Thymus (tissue), 11 donors: ENCODE measurements at regions not wholly inside any gene's neighbourhood (a gene's known extent, or its start where the extent isn't known, plus 50 kb on each side); places are given as distances from the start of the nearest gene placed in this dataset.

Source experiments
- DNase-seq, 9 donors: peaks; one replicate each; pipeline ENCODE4 v3.0.0-alpha.2; 2013; ENCODE audit warnings: low spot score in 9 of 9, low read depth in 6 of 9, missing footprints in 1 of 9
- H3K27ac ChIP-seq, 2 donors: one replicate each; pipeline ENCODE4 v1.5.1; 2013; ENCODE audit warnings: control low read depth in 1 of 2, low read depth in 1 of 2, low read length in 1 of 2, mild to moderate bottlenecking in 1 of 2, moderate library complexity in 1 of 2
- H3K27me3 ChIP-seq, 2 donors: one replicate each; pipeline ENCODE4 v1.5.1; 2013; ENCODE audit warnings: low read length in 1 of 2; ENCODE audit not compliant: control insufficient read depth in 2 of 2, insufficient read depth in 1 of 2
- H3K36me3 ChIP-seq, 2 donors: one replicate each; pipeline ENCODE4 v1.5.1; 2013; ENCODE audit warnings: low read length in 1 of 2, mild to moderate bottlenecking in 1 of 2, moderate library complexity in 1 of 2; ENCODE audit not compliant: control insufficient read depth in 2 of 2, insufficient read depth in 2 of 2
- H3K4me1 ChIP-seq, 2 donors: one replicate each; pipeline ENCODE4 v1.5.1; 2013; ENCODE audit warnings: low read length in 2 of 2; ENCODE audit not compliant: control insufficient read depth in 2 of 2, insufficient read depth in 2 of 2
- H3K4me3 ChIP-seq, 2 donors: one replicate each; pipeline ENCODE4 v1.5.1; 2013; ENCODE audit warnings: low read length in 2 of 2, control low read depth in 1 of 2, mild to moderate bottlenecking in 1 of 2
- H3K9me3 ChIP-seq, 2 donors: one replicate each; pipeline ENCODE4 v1.5.1; 2013; ENCODE audit warnings: low read length in 1 of 2, mild to moderate bottlenecking in 1 of 2; ENCODE audit not compliant: control insufficient read depth in 2 of 2, insufficient read depth in 1 of 2
- WGBS: extraction: QIAGEN DNeasy Blood & Tissue Kit; methylation state at CpG from one replicate; pipeline ENCODE4 v1.1.7; 2013; 5-methylcytosine and 5-hydroxymethylcytosine counted together
- donor health status: healthy.

- H3K27me3 ChIP-seq = no peaks in the 10 kb centered on the region
- no peaks in the 10 kb centered on the region for H3K9me3 ChIP-seq
- H3K27ac ChIP-seq = no peak overlapping the region
- 94% methylated on average over 5 of the region's 5 CpGs for WGBS
- H3K4me1 ChIP-seq = no peaks in the 10 kb centered on the region
- no peak for DNase-seq
- no peaks in the 10 kb centered on the region for H3K36me3 ChIP-seq
- H3K4me3 ChIP-seq = no peak overlapping the region
These were observed 435.9 kb upstream of the TLE4 start for GRCh38 chr9:79135681-79136415.

- 29% methylated on average over 1 of the region's 1 CpG for WGBS
- no peak for DNase-seq
- H3K27me3 ChIP-seq = no peaks in the 10 kb centered on the region
These were observed 431.0 kb upstream of the TLE4 start for GRCh38 chr9:79140751-79141150.

GRCh38 chr9:79143211-79143610 is 428.6 kb upstream of the TLE4 start:
- Histone ChIP-seq H3K9me3 (no peaks in the 10 kb centered on the region), H3K36me3 (no peaks in the 10 kb centered on the region), H3K27me3 (no peaks in the 10 kb centered on the region), H3K27ac (no peak overlapping the region), H3K4me3 (no peak overlapping the region), H3K4me1 (no peaks in the 10 kb centered on the region)
- no peak for DNase-seq

More at GRCh38 chr9:79140751-79141150, 431.0 kb upstream of the TLE4 start:
- no peak overlapping the region for H3K4me3 ChIP-seq
- no peaks in the 10 kb centered on the region for H3K36me3 ChIP-seq
- no peaks in the 10 kb centered on the region for H3K4me1 ChIP-seq
- no peaks in the 10 kb centered on the region for H3K9me3 ChIP-seq
- H3K27ac ChIP-seq = no peak overlapping the region

DNA sequence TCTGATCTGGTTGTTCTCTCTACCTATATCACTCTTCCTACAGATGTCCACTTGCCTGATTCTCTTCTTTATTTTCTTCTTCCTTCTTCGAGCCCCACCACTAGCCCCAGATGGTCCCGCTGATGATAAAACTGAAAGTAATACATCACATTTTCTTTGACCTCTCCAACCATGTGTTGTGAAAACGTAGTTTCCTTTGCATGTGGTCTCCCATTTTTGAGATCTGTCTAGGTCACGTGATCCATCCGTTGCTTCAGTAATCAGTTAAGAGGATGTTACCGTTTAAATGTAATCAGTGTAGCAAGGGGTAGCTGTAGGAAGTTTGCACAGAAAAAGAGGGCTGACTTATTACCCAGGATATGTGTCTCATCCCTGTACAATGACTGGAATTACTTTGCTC is 426.3 kb upstream of the TLE4 start:
- Histone ChIP-seq H3K27me3 (no peaks in the 10 kb centered on the region), H3K27ac (no peak overlapping the region), H3K36me3 (no peaks in the 10 kb centered on the region), H3K4me1 (no peaks in the 10 kb centered on the region), H3K4me3 (no peak overlapping the region), H3K9me3 (no peaks in the 10 kb centered on the region)
- DNase-seq = no peak
- WGBS = 93% methylated on average over 6 of the region's 6 CpGs

- no peaks in the 10 kb centered on the region for H3K9me3 ChIP-seq
- WGBS = 95% methylated on average over 2 of the region's 2 CpGs
- H3K27me3 ChIP-seq = no peaks in the 10 kb centered on the region
- no peak overlapping the region for H3K4me3 ChIP-seq
- H3K4me1 ChIP-seq = no peaks in the 10 kb centered on the region
- H3K27ac ChIP-seq = no peak overlapping the region
- H3K36me3 ChIP-seq = no peaks in the 10 kb centered on the region
- no peak for DNase-seq
These were observed 422.2 kb upstream of the TLE4 start for GRCh38 chr9:79149585-79149984.

- DNase-seq = no peak
- no peaks in the 10 kb centered on the region for H3K36me3 ChIP-seq
- H3K4me1 ChIP-seq = no peaks in the 10 kb centered on the region
- H3K9me3 ChIP-seq = no peaks in the 10 kb centered on the region
- WGBS = 96% methylated on average over 3 of the region's 3 CpGs
- H3K27me3 ChIP-seq = no peaks in the 10 kb centered on the region
- H3K4me3 ChIP-seq = no peak overlapping the region
- no peak overlapping the region for H3K27ac ChIP-seq
These were observed 420.0 kb upstream of the TLE4 start for GRCh38 chr9:79151791-79152190.

DNA sequence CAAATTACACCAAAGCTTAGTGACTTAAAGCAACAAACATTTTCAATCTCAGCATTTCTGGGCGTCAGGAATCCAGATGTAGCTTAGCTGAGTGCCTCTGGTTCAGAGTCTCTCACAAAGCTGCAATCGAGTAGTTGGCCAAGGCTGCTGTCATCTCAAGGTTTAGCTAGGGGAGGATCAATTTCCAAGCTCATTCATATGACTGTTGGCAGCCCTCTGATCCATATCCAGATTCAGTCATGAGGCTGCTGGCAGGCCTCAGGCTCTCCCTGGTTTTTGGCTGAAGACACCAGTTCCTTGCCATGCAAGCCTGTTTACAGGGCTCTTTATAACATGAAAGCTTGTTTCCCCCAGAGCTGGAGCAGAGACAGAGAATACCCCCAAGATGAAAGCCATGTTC is 419.5 kb upstream of the TLE4 start:
- Histone ChIP-seq H3K36me3 (no peaks in the 10 kb centered on the region), H3K4me3 (no peak overlapping the region), H3K27ac (no peak overlapping the region), H3K4me1 (no peaks in the 10 kb centered on the region), H3K9me3 (no peaks in the 10 kb centered on the region), H3K27me3 (no peaks in the 10 kb centered on the region)
- DNase-seq = no peak
- WGBS = 85% methylated on average over 2 of the region's 2 CpGs

DNA sequence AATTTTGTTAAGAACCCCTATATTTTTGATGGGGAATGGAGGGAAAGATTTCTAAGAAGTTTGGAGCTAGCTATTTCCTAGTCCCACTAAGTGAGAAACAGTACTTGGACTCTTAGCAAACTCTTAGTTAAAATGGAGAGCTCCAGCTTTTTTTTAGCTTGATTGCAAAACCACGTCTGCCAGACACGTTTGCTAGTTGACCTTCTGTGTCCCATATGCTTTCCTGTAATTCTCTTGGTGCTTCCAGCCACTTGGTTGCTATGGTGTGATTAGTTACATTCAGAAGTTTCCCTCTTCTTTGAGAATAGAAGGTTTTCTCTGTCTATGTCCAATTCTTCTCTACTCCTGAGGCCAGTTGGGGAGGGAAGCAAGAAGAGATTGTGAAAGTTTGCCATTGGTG is 417.0 kb upstream of the TLE4 start:
- Histone ChIP-seq H3K4me3 (no peak overlapping the region), H3K36me3 (no peaks in the 10 kb centered on the region), H3K27ac (no peak overlapping the region), H3K4me1 (no peaks in the 10 kb centered on the region), H3K9me3 (no peaks in the 10 kb centered on the region), H3K27me3 (no peaks in the 10 kb centered on the region)
- no peak for DNase-seq
- 70% methylated on average over 2 of the region's 2 CpGs for WGBS

- Histone ChIP-seq H3K27me3 (no peaks in the 10 kb centered on the region), H3K27ac (no peak overlapping the region), H3K36me3 (no peaks in the 10 kb centered on the region), H3K4me1 (no peaks in the 10 kb centered on the region), H3K9me3 (no peaks in the 10 kb centered on the region), H3K4me3 (no peak overlapping the region)
- WGBS = 81% methylated on average over 1 of the region's 1 CpG
- no peak for DNase-seq
These were observed 416.5 kb upstream of the TLE4 start for GRCh38 chr9:79155308-79155707.
